A673 (cell line): ENCODE measurements at regions not wholly inside any gene's neighbourhood (a gene's known extent, or its start where the extent isn't known, plus 50 kb on each side); places are given as distances from the start of the nearest gene placed in this dataset.
"Not testable (repeated sequence)": the region's sequence is repeated elsewhere in the genome, so short reads cannot be mapped to it uniquely, and the experiment has no call there.

Experiments
- EZH2 ChIP-seq: fragments of 200-600 bp; sonication (generic); IDR thresholded peaks from 2 replicates; pipeline ENCODE4 v1.6.1; 2017; ENCODE audit warnings: borderline replicate concordance, low read depth, mild to moderate bottlenecking, mixed read lengths, antibody characterized with exemption, low read length; ENCODE audit not compliant: poor library complexity, severe bottlenecking
- TF ChIP-seq, protein P1 (sequence below): fragments of 300-800, 200-600 bp; sonication (generic); conservative IDR thresholded peaks from 2 replicates; pipeline ENCODE4 v1.5.1; 2017; ENCODE audit warnings: low read depth, mild to moderate bottlenecking, antibody characterized with exemption, low read length, moderate library complexity, mixed read lengths

DNA sequence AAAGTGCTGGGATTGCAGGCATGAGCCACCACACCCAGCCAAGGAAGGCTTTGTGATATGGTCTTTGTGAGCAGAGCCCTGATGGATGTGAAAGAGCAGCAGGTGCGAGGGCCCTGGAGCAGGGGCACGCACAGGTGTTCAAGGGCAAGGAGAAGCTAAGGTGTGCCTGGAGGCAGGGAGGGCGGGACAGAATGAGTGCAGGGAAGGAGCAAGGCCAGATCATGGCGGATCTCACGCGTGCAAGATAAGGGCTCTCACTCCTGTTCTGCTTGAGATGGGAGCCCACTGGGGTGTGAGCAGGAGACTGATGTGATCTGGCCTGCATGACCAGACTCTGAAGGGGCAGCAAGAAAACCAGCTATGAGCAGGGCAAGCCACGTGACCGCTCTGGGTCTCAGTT is 295.0 kb downstream of the GOLGA6L6 start:
- TF ChIP-seq, protein P1, sequence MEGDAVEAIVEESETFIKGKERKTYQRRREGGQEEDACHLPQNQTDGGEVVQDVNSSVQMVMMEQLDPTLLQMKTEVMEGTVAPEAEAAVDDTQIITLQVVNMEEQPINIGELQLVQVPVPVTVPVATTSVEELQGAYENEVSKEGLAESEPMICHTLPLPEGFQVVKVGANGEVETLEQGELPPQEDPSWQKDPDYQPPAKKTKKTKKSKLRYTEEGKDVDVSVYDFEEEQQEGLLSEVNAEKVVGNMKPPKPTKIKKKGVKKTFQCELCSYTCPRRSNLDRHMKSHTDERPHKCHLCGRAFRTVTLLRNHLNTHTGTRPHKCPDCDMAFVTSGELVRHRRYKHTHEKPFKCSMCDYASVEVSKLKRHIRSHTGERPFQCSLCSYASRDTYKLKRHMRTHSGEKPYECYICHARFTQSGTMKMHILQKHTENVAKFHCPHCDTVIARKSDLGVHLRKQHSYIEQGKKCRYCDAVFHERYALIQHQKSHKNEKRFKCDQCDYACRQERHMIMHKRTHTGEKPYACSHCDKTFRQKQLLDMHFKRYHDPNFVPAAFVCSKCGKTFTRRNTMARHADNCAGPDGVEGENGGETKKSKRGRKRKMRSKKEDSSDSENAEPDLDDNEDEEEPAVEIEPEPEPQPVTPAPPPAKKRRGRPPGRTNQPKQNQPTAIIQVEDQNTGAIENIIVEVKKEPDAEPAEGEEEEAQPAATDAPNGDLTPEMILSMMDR = not testable (repeated sequence)
- not testable (repeated sequence) for TF ChIP-seq EZH2
